DMS79 (cell line): ENCODE measurements at regions not wholly inside any gene's neighbourhood (a gene's known extent, or its start where the extent isn't known, plus 50 kb on each side); places are given as distances from the start of the nearest gene placed in this dataset.

Experiments
- DNase-seq: peaks from one replicate; lab custom pipeline; 2025; lab: John Stamatoyannopoulos, UW

GRCh38 chr9:94159069-94159939 is 75.0 kb downstream of the PTPDC1 start:
- no peak for DNase-seq

- no peak for DNase-seq
Measured at GRCh38 chr9:94160594-94161501, 76.6 kb downstream of the PTPDC1 start.

GRCh38 chr9:94161673-94162072 is 77.4 kb downstream of the PTPDC1 start:
- no peak for DNase-seq

- no peak for DNase-seq
Measured at GRCh38 chr9:94164806-94165549, 80.7 kb downstream of the PTPDC1 start.

GRCh38 chr9:94165592-94166235 is 81.5 kb downstream of the PTPDC1 start:
- DNase-seq, result peak; percentile 84

- DNase-seq, result peak; percentile 88
Measured at GRCh38 chr9:94166236-94166975, 82.1 kb downstream of the PTPDC1 start.

- no peak for DNase-seq
Measured at GRCh38 chr9:94166976-94167346, 82.7 kb downstream of the PTPDC1 start.

GRCh38 chr9:94167376-94167890 is 83.2 kb downstream of the PTPDC1 start:
- DNase-seq, result no peak

GRCh38 chr9:94168203-94169000 is 84.1 kb downstream of the PTPDC1 start:
- no peak for DNase-seq

GRCh38 chr9:94169968-94170367 is 85.7 kb downstream of the PTPDC1 start:
- no peak for DNase-seq

- DNase-seq, result no peak
Measured at GRCh38 chr9:94173632-94174031, 85.5 kb upstream of the ZNF169 start.

- no peak for DNase-seq
Measured at GRCh38 chr9:94174164-94174563, 84.9 kb upstream of the ZNF169 start.

- no peak for DNase-seq
Measured at GRCh38 chr9:94175669-94176068, 83.4 kb upstream of the ZNF169 start.

- DNase-seq, result no peak
Measured at GRCh38 chr9:94176608-94177007, 82.5 kb upstream of the ZNF169 start.

- DNase-seq, result no peak
Measured at GRCh38 chr9:94178927-94179326, 80.2 kb upstream of the ZNF169 start.

GRCh38 chr9:94181408-94182181 is 77.5 kb upstream of the ZNF169 start:
- no peak for DNase-seq

GRCh38 chr9:94182532-94182931 is 76.6 kb upstream of the ZNF169 start:
- no peak for DNase-seq

- no peak for DNase-seq
Measured at GRCh38 chr9:94183240-94183999, 75.7 kb upstream of the ZNF169 start.
